ENCODE measurements at regions not wholly inside any gene's neighbourhood (a gene's known extent, or its start where the extent isn't known, plus 50 kb on each side); places are given as distances from the start of the nearest gene placed in this dataset.
"Not testable (repeated sequence)": the region's sequence is repeated elsewhere in the genome, so short reads cannot be mapped to it uniquely, and the experiment has no call there.

GRCh38 chr11:21658654-21659193 lies 534.2 kb upstream of the ANO5 start:
- H3K4me3 ChIP-seq (ENCODE audit: low read depth, low read length): no peak overlapping the region
- no peak for DNase-seq (ENCODE audit: low read depth)
- TF ChIP-seq CTCF (IDR thresholded peaks at IDR 0.05; ENCODE audit: control insufficient read depth, extremely low read depth, insufficient read depth): no peak

GRCh38 chr11:21659377-21659776 lies 533.5 kb upstream of the ANO5 start:
- not testable (repeated sequence) for DNase-seq (ENCODE audit: low read depth); H3K4me3 ChIP-seq (ENCODE audit: low read depth, low read length)

- no peak overlapping the region for H3K4me3 ChIP-seq (ENCODE audit: low read depth, low read length)
- no peak for TF ChIP-seq CTCF (IDR thresholded peaks at IDR 0.05; ENCODE audit: control insufficient read depth, extremely low read depth, insufficient read depth)
- DNase-seq (ENCODE audit: low read depth): no peak
These were observed 532.9 kb upstream of the ANO5 start for GRCh38 chr11:21659961-21660360.

- TF ChIP-seq CTCF (IDR thresholded peaks at IDR 0.05; ENCODE audit: control insufficient read depth, extremely low read depth, insufficient read depth): no peak
- DNase-seq (ENCODE audit: low read depth): no peak
- H3K4me3 ChIP-seq (ENCODE audit: low read depth, low read length): no peak overlapping the region
These were observed 517.8 kb upstream of the ANO5 start for GRCh38 chr11:21675049-21675616.

GRCh38 chr11:21687643-21688042 lies 505.2 kb upstream of the ANO5 start:
- no peak overlapping the region for H3K4me3 ChIP-seq (ENCODE audit: low read depth, low read length)
- no peak for DNase-seq (ENCODE audit: low read depth)

GRCh38 chr11:21704539-21704938 lies 488.3 kb upstream of the ANO5 start:
- H3K4me3 ChIP-seq (ENCODE audit: low read depth, low read length): no peak overlapping the region
- DNase-seq (ENCODE audit: low read depth): no peak
- TF ChIP-seq CTCF (IDR thresholded peaks at IDR 0.05; ENCODE audit: control insufficient read depth, extremely low read depth, insufficient read depth): no peak

More at GRCh38 chr11:21687643-21688042, 505.2 kb upstream of the ANO5 start:
- no peak for TF ChIP-seq CTCF (IDR thresholded peaks at IDR 0.05; ENCODE audit: control insufficient read depth, extremely low read depth, insufficient read depth)

GRCh38 chr11:21707116-21707739 lies 485.7 kb upstream of the ANO5 start:
- H3K4me3 ChIP-seq (ENCODE audit: low read depth, low read length): no peak overlapping the region
- no peak for TF ChIP-seq CTCF (IDR thresholded peaks at IDR 0.05; ENCODE audit: control insufficient read depth, extremely low read depth, insufficient read depth)
- no peak for DNase-seq (ENCODE audit: low read depth)

All from LNCaP clone FGC (cell line).